ENCODE measurements at regions not wholly inside any gene's neighbourhood (a gene's known extent, or its start where the extent isn't known, plus 50 kb on each side); places are given as distances from the start of the nearest gene placed in this dataset.

DNA sequence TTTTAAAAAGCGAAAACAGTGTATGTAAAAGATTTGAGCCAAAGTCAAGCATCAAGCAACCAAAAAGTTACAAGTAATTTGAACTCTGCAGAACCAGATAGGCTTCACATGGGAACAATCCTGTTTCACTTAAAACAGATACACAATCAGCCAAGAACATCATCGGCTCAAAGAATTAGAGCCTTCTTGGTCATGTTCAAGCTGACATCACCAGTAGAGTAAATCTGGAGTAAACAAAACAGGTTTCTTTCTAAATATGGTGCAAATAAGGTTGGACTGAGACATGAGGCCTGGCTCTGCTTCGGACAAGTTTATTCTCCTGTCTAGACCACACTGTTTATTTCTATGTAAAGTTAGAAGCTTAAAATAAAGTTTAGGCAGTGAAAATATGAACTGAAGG, 116.0 kb downstream of the GMNC start:
- H3K4me1 ChIP-seq (ENCODE audit: control insufficient read depth, extremely low read depth, insufficient read depth, low read length) = no peaks in the 10 kb centered on the region
- intact Hi-C loops (cut with micrococcal nuclease) (no loop called here), dilution Hi-C loops (cut with MboI; ENCODE audit: extremely low pct_ligation_motif_present, low sequenced_read_pairs) (no loop called here)
- DNase-seq (ENCODE audit: low read depth, low spot score) = no peak
- BruUV-seq (replicated peaks) = no TSS peak
- no peak for FAIRE-seq
- no peak overlapping the region for H3K4me3 ChIP-seq (replicated peaks in 1 of 3; ENCODE audit: insufficient read depth in 1 of 3, low read depth in 1 of 3, low read length in 3 of 3)
- no peaks in the 10 kb centered on the region for H3K79me2 ChIP-seq (ENCODE audit: control insufficient read depth, insufficient read depth, low read length)
- H3K9ac ChIP-seq (replicated peaks; ENCODE audit: extremely low read depth, insufficient read depth, low read length) = no peak overlapping the region
- H3K36me3 ChIP-seq (ENCODE audit: control insufficient read depth in 2 of 2, extremely low read depth in 1 of 2, insufficient read depth in 2 of 2, low read length in 2 of 2) = no peaks in the 10 kb centered on the region
- H4K20me1 ChIP-seq (replicated peaks; ENCODE audit: control insufficient read depth, extremely low read depth, insufficient read depth, low read length) = no peaks in the 10 kb centered on the region
- H3K9me3 ChIP-seq (replicated peaks; ENCODE audit: control insufficient read depth, insufficient read depth, low read length) = no peaks in the 10 kb centered on the region
- POLR2A ChIA-PET = no interaction called here
- CTCF ChIA-PET = no interaction called here
- no peaks in the 10 kb centered on the region for H3K9me1 ChIP-seq (replicated peaks; ENCODE audit: control insufficient read depth, extremely low read depth, insufficient read depth, low read length)
- no peak overlapping the region for H3K4me2 ChIP-seq (ENCODE audit: insufficient read depth, low read length)
- no peaks in the 10 kb centered on the region for H3K27me3 ChIP-seq (ENCODE audit: control insufficient read depth in 2 of 2, insufficient read depth in 2 of 2, low read length in 2 of 2)
- TF ChIP-seq FOS (IDR thresholded peaks at IDR 0.05; ENCODE audit: borderline replicate concordance, insufficient read depth, low read length) (no peak), GATA2 (IDR thresholded peaks at IDR 0.05; ENCODE audit: insufficient read depth, insufficient read length, low read depth, low read length) (no peak), POLR2AphosphoS5 (IDR thresholded peaks at IDR 0.05; ENCODE audit: insufficient read depth, low read depth, low read length) (no peak), JUN (IDR thresholded peaks at IDR 0.05; ENCODE audit: borderline replicate concordance, insufficient read depth, insufficient read length, low read depth) (no peak), EZH2 (IDR thresholded peaks at IDR 0.05; ENCODE audit: borderline replicate concordance, low read depth, low read length, severe bottlenecking) (no peak), MYC (IDR thresholded peaks at IDR 0.05; ENCODE audit: low read depth, low read length) (no peak), POLR2A (IDR thresholded peaks at IDR 0.05; ENCODE audit: low read depth, low read length) (no peak)
- TF ChIP-seq, protein P1, sequence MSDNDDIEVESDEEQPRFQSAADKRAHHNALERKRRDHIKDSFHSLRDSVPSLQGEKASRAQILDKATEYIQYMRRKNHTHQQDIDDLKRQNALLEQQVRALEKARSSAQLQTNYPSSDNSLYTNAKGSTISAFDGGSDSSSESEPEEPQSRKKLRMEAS (IDR thresholded peaks at IDR 0.05; ENCODE audit: insufficient read depth, insufficient read length) = no peak
- TF ChIP-seq, protein P2, sequence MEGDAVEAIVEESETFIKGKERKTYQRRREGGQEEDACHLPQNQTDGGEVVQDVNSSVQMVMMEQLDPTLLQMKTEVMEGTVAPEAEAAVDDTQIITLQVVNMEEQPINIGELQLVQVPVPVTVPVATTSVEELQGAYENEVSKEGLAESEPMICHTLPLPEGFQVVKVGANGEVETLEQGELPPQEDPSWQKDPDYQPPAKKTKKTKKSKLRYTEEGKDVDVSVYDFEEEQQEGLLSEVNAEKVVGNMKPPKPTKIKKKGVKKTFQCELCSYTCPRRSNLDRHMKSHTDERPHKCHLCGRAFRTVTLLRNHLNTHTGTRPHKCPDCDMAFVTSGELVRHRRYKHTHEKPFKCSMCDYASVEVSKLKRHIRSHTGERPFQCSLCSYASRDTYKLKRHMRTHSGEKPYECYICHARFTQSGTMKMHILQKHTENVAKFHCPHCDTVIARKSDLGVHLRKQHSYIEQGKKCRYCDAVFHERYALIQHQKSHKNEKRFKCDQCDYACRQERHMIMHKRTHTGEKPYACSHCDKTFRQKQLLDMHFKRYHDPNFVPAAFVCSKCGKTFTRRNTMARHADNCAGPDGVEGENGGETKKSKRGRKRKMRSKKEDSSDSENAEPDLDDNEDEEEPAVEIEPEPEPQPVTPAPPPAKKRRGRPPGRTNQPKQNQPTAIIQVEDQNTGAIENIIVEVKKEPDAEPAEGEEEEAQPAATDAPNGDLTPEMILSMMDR (IDR thresholded peaks at IDR 0.05; ENCODE audit: extremely low read depth in 1 of 2, insufficient read depth in 1 of 2, low read depth in 1 of 2, low read length in 2 of 2) = no peak
- no peak overlapping the region for H2AFZ ChIP-seq (ENCODE audit: low read depth, low read length)
- H3K27ac ChIP-seq (ENCODE audit: insufficient read depth, low read depth, low read length) = no peak overlapping the region
